ENCODE measurements at regions not wholly inside any gene's neighbourhood (a gene's known extent, or its start where the extent isn't known, plus 50 kb on each side); places are given as distances from the start of the nearest gene placed in this dataset.

DNA sequence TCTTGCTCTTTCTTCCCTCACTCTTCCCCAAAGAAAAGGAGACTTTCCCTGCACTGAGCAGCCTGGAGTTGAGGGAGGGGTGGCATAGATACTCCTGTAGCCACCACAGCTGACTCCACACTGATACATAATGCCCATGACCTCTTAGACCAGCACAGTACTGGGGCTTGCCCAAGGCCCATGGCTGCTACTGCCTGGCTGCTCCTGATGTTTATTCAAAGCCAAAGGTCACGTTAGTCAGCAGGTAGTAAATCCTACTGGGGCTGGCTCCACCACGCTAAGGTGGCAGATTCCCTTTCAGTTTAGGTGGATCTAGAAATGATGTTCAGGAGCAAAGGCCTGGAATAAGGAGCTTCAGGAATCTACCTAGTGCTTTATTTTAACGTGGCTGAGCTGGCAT lies 212.7 kb downstream of the C3orf38 start:
- CTCF ChIA-PET: no interaction called here
- TF ChIP-seq, protein P1, sequence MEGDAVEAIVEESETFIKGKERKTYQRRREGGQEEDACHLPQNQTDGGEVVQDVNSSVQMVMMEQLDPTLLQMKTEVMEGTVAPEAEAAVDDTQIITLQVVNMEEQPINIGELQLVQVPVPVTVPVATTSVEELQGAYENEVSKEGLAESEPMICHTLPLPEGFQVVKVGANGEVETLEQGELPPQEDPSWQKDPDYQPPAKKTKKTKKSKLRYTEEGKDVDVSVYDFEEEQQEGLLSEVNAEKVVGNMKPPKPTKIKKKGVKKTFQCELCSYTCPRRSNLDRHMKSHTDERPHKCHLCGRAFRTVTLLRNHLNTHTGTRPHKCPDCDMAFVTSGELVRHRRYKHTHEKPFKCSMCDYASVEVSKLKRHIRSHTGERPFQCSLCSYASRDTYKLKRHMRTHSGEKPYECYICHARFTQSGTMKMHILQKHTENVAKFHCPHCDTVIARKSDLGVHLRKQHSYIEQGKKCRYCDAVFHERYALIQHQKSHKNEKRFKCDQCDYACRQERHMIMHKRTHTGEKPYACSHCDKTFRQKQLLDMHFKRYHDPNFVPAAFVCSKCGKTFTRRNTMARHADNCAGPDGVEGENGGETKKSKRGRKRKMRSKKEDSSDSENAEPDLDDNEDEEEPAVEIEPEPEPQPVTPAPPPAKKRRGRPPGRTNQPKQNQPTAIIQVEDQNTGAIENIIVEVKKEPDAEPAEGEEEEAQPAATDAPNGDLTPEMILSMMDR (IDR thresholded peaks at IDR 0.05; ENCODE audit: insufficient read depth, low read length, missing control alignments): no peak
- H3K4me3 ChIP-seq (ENCODE audit: low read depth, low read length): no peak overlapping the region
- no peak for DNase-seq (ENCODE audit: low read depth, low spot score)
- POLR2A ChIA-PET: no interaction called here

DNA sequence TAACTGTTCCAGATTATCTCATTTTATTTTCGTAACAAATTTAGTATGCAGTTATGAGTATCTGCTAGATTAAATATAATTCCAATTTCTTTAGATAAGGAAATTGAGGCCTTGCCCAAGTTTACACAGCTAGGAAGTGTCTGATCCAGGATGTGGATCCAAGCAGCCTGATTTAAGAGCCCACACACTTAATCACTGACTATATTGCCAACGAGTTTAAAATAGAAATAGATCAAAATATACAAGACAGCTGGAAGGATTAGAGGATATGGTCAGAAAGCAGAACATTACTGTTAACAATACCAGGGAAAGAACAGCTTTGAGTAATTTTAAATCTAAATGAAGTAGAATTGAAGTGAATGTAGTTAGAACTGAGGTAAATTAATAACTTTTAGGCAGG lies 215.2 kb downstream of the C3orf38 start:
- ChIA-PET POLR2A (no interaction called here), CTCF (no interaction called here)
- TF ChIP-seq, protein P1 (IDR thresholded peaks at IDR 0.05; ENCODE audit: insufficient read depth, low read length, missing control alignments): no peak
- H3K4me3 ChIP-seq (ENCODE audit: low read depth, low read length): no peak overlapping the region
- DNase-seq (ENCODE audit: low read depth, low spot score): no peak

DNA sequence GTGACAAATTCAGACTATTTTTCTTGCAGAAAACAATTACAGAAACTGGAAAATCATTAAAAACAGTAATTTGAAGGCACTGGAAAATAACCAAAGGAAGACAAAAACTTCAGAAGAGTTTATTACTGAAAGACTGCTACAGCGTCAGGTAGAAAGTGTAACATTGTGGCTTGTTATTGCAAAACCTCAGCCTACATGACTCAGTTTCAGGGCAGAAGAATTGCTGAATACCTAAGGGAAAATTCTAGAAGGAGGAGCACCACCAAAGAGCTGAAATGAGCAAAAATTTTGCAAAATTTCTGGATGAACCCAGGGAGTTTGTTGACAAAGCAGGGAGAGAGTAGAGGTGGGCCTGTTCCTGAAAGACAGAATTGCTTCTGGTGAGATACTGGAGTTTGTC lies 219.6 kb downstream of the C3orf38 start:
- ChIA-PET POLR2A (no interaction called here), CTCF (no interaction called here)
- DNase-seq (ENCODE audit: low read depth, low spot score): no peak
- TF ChIP-seq, protein P1 (IDR thresholded peaks at IDR 0.05; ENCODE audit: insufficient read depth, low read length, missing control alignments): no peak
- H3K4me3 ChIP-seq (ENCODE audit: low read depth, low read length): no peak overlapping the region

DNA sequence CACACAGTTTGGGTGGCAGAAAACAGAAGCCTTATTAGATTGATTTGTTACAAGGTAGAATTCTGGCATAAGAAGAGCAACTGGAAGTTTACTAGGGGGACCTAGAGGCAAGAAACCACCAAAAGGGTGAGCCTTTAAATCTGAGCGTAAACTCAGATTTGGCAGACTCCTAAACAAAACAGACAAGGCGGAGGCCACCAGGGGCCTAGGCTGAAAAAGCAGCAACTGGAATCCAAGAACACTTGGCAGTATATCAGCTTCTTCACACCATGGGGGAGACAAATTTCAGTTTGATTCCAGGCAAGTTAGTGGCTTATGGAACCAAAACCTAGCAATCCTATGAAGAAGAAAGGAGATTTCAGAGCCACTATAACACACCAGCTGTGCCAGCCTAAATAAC lies 220.0 kb downstream of the C3orf38 start:
- ChIA-PET CTCF (no interaction called here), POLR2A (no interaction called here)
- TF ChIP-seq, protein P1 (IDR thresholded peaks at IDR 0.05; ENCODE audit: insufficient read depth, low read length, missing control alignments): no peak
- H3K4me3 ChIP-seq (ENCODE audit: low read depth, low read length): no peak overlapping the region
- no peak for DNase-seq (ENCODE audit: low read depth, low spot score)

DNA sequence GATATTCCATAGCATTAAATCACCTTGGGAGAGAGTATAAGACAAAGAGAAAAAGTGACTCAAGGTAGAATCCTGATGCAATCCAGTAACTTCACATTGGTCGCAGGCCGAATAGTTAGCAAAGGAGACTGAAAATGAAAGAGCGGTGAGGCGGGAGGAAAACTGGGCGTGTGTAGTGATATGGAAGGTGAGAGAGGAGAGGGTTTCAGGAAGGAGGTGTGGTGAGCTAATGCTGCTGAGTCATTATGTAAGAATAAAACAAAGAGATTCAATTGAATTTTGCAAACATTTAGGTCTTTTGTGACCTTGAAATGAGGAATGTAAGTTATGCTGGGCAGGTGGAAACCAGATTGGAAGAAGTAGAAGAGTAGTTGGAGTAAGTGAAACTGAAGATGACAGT lies 235.3 kb downstream of the C3orf38 start:
- ChIA-PET CTCF (no interaction called here), POLR2A (no interaction called here)
- no peak for DNase-seq (ENCODE audit: low read depth, low spot score)
- TF ChIP-seq, protein P1 (IDR thresholded peaks at IDR 0.05; ENCODE audit: insufficient read depth, low read length, missing control alignments): no peak
- H3K4me3 ChIP-seq (ENCODE audit: low read depth, low read length): no peak overlapping the region

DNA sequence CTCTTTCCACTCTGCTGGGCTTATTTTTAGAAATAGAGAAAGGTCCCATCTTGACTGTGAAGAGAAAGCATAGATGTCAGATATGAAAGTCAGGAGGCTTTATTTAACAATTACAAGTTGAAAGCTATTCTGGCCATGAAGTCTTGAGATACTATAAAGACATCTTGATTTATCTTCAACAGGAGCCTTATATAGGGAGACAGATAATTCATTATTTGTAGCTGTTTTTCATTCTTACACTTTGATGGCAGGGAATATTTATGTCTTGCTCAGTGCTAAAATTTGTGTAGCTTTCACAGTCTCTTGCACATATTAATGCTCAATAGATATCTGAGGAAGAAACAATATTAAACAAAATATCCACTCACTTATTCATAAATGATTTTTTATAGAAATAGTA lies 248.8 kb downstream of the C3orf38 start:
- CTCF ChIA-PET: no interaction called here
- TF ChIP-seq, protein P1 (IDR thresholded peaks at IDR 0.05; ENCODE audit: insufficient read depth, low read length, missing control alignments): no peak
- no peak overlapping the region for H3K4me3 ChIP-seq (ENCODE audit: low read depth, low read length)
- POLR2A ChIA-PET: no interaction called here
- DNase-seq (ENCODE audit: low read depth, low spot score): no peak
